Heart left ventricle (tissue), 16 donors: ENCODE measurements at regions not wholly inside any gene's neighbourhood (a gene's known extent, or its start where the extent isn't known, plus 50 kb on each side); places are given as distances from the start of the nearest gene placed in this dataset.

ENCODE experiments used
- ATAC-seq, 4 donors: fragments of 200-7000 bp; cut with Tn5 transposase; one replicate each; pipeline ENCODE4 v1.9.1; 2020 to 2022; ENCODE audit warnings: moderate library complexity in 4 of 4, mild to moderate bottlenecking in 3 of 4, moderate number of reproducible peaks in 1 of 4
- DNase-seq, 5 donors: peaks; one replicate each; pipeline ENCODE4 v3.0.0-alpha.2; 2020
- H3K27ac ChIP-seq, 12 donors: fragments of 200-600 bp; sonication (generic) in 4 of 12; one replicate each; pipeline versions ENCODE4 v1.5.0 to v1.8.0; 2016 to 2022; ENCODE audit warnings: mild to moderate bottlenecking in 2 of 12
- H3K27me3 ChIP-seq, 9 donors: fragments of 200-600 bp; sonication (generic) in 2 of 9; one replicate each; pipeline versions ENCODE4 v1.5.1 to v1.8.0; 2016 to 2022; ENCODE audit warnings: mild to moderate bottlenecking in 3 of 9
- H3K36me3 ChIP-seq, 9 donors: fragments of 200-600 bp; sonication (generic) in 2 of 9; one replicate each; pipeline versions ENCODE4 v1.5.0 to v1.8.0; 2018 to 2022; ENCODE audit warnings: mild to moderate bottlenecking in 2 of 9
- H3K4me1 ChIP-seq, 12 donors: fragments of 200-600 bp; sonication (generic) in 4 of 12; one replicate each; pipeline versions ENCODE4 v1.5.0 to v1.8.0; 2016 to 2022; ENCODE audit warnings: mild to moderate bottlenecking in 3 of 12
- H3K4me3 ChIP-seq, 12 donors: fragments of 200-600 bp; sonication (generic) in 4 of 12; one replicate each; pipeline versions ENCODE4 v1.5.0 to v1.8.0; 2017 to 2022; ENCODE audit warnings: mild to moderate bottlenecking in 9 of 12, moderate library complexity in 4 of 12
- H3K9me3 ChIP-seq, 12 donors: fragments of 200-600 bp; sonication (generic) in 4 of 12; one replicate each; pipeline versions ENCODE4 v1.5.0 to v1.8.0; 2016 to 2022; ENCODE audit warnings: mild to moderate bottlenecking in 1 of 12
- POLR2A ChIP-seq, 2 donors: fragments of 450-650 bp; IDR thresholded peaks; one replicate each; pipeline ENCODE4 v1.6.1; 2017; ENCODE audit warnings: antibody characterized with exemption in 2 of 2, mild to moderate bottlenecking in 2 of 2, moderate library complexity in 2 of 2
- WGBS, 4 donors: extraction: QIAGEN DNeasy Blood & Tissue Kit in 2 of 4; methylation state at CpG; one replicate each; pipeline versions ENCODE4 v1.1.5 to v1.1.7; 2013 to 2018; 5-methylcytosine and 5-hydroxymethylcytosine counted together
- intact Hi-C, 10 donors: fragments of 100-400 bp; cut with DNase I; formaldehyde crosslinking; loops; one replicate each; pipeline versions ENCODE4 v1.11.1 to v1.14.2; 2022
- TF ChIP-seq, protein P1 (sequence below), 12 donors: fragments of 200-600 bp; sonication (generic) in 4 of 12; IDR thresholded peaks; one replicate each; pipeline versions ENCODE4 v1.5.0 to v1.8.0; 2018 to 2022; ENCODE audit warnings: antibody characterized with exemption in 12 of 12, mild to moderate bottlenecking in 5 of 12
- donor health status: ischemic (EF 13 %, LVEDD 7.1; RV severe dilation, severe dysfunction).
- donor health status: healthy with polysubstance abuse.
- donor health status: DM: no; HTN: yes; CAD: no.
- donor health status: DM: no; HTN: no; CAD: no.
- donor health status: ischemic (EF 25% LVEDD 6.9; RV normal size, moderate dysfunction).
- donor health status: ischemic (EF 25% LVEDD 5.7; RV mildly dilated, moderate dysfunction).
- donor health status: healthy.
- donor health status: DM: yes; HTN: yes; CAD: no.
- donor health status: ischemic (EF 35%, LVEDD 5.7; RV mildly dilated, moderate dysfunction).
- donor health status: nonischemic (EF 11% LVEDD 7.7; RV severe dilation, severe dysfunction).
- donor health status: DM: yes; HTN: yes; CAD: no.
- donor health status: PGD.
- donor health status: ischemic (EF 29% LVEDD 5.4; RV normal size, mild dysfunction).
- donor health status: nonischemic (EF 23%, LVEDD 6.1; RV moderate dilation, normal function).

DNA sequence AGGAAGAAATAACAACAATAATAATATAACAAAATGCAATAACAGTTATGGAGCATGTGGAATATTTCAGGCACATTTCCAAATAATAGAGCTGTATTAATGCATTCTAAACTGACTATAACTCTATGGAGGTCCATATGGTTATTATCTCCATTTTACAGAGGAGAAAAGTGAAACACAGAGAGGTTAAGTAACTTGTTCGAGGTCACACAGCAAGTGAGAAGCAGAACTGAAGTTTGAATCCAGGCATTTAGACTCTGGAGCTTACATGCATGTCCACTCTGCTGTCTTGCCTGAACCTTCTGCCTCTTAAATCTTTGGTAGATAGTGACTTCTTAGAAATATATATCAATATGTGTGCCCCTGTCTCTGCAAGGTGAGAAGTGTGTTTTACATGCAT lies 350.8 kb downstream of the GADD45G start:
- intact Hi-C loops: no loop called here
- H3K4me1 ChIP-seq: peaks cover 0 to 9% (median 6%) of the 10 kb centered on the region in 12 donors
- no peaks in the 10 kb centered on the region for H3K27me3 ChIP-seq
- H3K36me3 ChIP-seq: no peaks in the 10 kb centered on the region
- H3K4me3 ChIP-seq: no peak overlapping the region
- WGBS, 4 donors: 86 to 94% (median 91%) methylated on average over 1 of the region's 1 CpG
- no peak for ATAC-seq
- H3K27ac ChIP-seq: no peak overlapping the region
- no peak for DNase-seq
- H3K9me3 ChIP-seq: no peaks in the 10 kb centered on the region
- TF ChIP-seq, protein P1, sequence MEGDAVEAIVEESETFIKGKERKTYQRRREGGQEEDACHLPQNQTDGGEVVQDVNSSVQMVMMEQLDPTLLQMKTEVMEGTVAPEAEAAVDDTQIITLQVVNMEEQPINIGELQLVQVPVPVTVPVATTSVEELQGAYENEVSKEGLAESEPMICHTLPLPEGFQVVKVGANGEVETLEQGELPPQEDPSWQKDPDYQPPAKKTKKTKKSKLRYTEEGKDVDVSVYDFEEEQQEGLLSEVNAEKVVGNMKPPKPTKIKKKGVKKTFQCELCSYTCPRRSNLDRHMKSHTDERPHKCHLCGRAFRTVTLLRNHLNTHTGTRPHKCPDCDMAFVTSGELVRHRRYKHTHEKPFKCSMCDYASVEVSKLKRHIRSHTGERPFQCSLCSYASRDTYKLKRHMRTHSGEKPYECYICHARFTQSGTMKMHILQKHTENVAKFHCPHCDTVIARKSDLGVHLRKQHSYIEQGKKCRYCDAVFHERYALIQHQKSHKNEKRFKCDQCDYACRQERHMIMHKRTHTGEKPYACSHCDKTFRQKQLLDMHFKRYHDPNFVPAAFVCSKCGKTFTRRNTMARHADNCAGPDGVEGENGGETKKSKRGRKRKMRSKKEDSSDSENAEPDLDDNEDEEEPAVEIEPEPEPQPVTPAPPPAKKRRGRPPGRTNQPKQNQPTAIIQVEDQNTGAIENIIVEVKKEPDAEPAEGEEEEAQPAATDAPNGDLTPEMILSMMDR (IDR thresholded peaks at IDR 0.05): no peak
- no peak for TF ChIP-seq POLR2A (IDR thresholded peaks at IDR 0.05)

DNA sequence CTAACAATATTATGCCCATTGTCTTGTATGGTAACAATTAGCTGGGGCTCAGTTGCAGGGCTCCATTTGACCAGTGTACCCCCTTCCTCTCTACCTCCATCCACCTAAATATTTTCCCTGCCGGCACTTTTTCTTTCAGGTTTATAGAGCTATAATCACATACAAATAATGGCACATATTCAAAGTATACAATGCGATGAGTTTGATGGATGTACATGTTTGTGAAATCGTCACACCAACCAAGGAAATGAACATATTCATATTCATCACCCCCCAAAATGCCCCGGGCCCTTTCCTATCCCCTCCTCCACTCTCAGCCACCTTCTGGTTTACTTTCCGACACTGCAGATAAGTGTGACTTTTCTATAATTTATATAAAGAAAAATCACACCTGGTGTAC lies 351.5 kb downstream of the GADD45G start:
- Histone ChIP-seq H3K4me3 (no peak overlapping the region), H3K27ac (no peak overlapping the region), H3K9me3 (no peaks in the 10 kb centered on the region), H3K4me1 (peaks cover 0 to 11% (median 6%) of the 10 kb centered on the region in 12 donors), H3K27me3 (no peaks in the 10 kb centered on the region), H3K36me3 (no peaks in the 10 kb centered on the region)
- ATAC-seq (no peak), DNase-seq (no peak)
- no peak for TF ChIP-seq POLR2A (IDR thresholded peaks at IDR 0.05)
- TF ChIP-seq, protein P1 (IDR thresholded peaks at IDR 0.05): no peak
- 83 to 87% (median 85%) methylated on average over 5 of the region's 5 CpGs for WGBS, 4 donors
- intact Hi-C loops: no loop called here

DNA sequence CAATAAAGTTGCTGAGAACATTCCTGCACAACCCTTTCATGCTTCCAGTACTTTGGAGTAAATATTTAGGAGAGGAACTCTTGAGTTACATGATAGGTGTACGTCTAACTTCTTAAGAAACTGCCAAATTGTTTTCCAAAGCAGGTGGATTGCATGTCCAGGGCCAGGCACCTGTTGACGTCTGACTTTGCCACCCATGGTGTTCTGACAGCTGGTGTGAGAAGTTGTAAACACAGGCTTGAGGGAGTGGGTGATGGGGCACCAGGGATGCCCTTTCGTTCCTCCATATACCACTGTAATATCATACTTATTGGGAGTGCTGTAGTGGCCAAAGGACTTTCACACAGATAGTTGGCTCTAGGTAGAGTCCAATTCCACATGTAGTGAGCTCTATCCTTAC lies 352.1 kb downstream of the GADD45G start:
- TF ChIP-seq POLR2A (IDR thresholded peaks at IDR 0.05): no peak
- TF ChIP-seq, protein P1 (IDR thresholded peaks at IDR 0.05): no peak
- 82 to 89% (median 86%) methylated on average over 3 of the region's 3 CpGs for WGBS, 4 donors
- H3K27ac ChIP-seq: no peak overlapping the region
- peaks cover 0 to 17% (median 6%) of the 10 kb centered on the region in 12 donors for H3K4me1 ChIP-seq
- no peaks in the 10 kb centered on the region for H3K36me3 ChIP-seq
- no peaks in the 10 kb centered on the region for H3K9me3 ChIP-seq
- H3K4me3 ChIP-seq: no peak overlapping the region
- ATAC-seq (no peak), DNase-seq (no peak)
- intact Hi-C loops: no loop called here
- H3K27me3 ChIP-seq: no peaks in the 10 kb centered on the region

DNA sequence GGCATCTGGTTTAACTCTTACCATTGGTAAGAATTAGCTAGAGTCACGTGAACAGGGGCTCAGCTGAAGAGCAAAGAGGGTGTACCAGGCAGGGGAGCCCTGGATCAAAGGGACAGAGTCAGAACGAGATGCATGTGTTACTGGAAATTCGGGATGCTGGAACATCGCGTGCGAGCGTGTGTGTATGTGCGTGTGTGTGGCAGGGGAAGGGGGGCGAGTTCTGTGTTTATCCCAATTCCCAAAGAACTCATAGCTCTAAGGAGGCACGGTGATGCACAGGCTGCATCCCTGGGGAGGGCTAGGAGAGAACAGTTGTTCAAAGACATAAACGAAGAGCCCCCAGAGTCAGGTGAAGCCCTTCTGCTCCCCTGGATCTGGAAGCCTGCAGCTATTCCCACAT lies 353.3 kb downstream of the GADD45G start:
- H3K27ac ChIP-seq: no peak overlapping the region
- H3K9me3 ChIP-seq: no peaks in the 10 kb centered on the region
- H3K36me3 ChIP-seq: no peaks in the 10 kb centered on the region
- no peak overlapping the region for H3K4me3 ChIP-seq
- WGBS, 4 donors: 83 to 89% (median 86%) methylated on average over 11 of the region's 11 CpGs
- ATAC-seq (no peak), DNase-seq (no peak)
- no peaks in the 10 kb centered on the region for H3K27me3 ChIP-seq
- TF ChIP-seq, protein P1 (IDR thresholded peaks at IDR 0.05): no peak
- TF ChIP-seq POLR2A (IDR thresholded peaks at IDR 0.05): no peak
- peaks cover 0 to 24% (median 6%) of the 10 kb centered on the region in 12 donors for H3K4me1 ChIP-seq
- intact Hi-C loops: no loop called here
